K562 (cell line): ENCODE measurements at regions not wholly inside any gene's neighbourhood (a gene's known extent, or its start where the extent isn't known, plus 50 kb on each side); places are given as distances from the start of the nearest gene placed in this dataset.
"Not testable (repeated sequence)": the region's sequence is repeated elsewhere in the genome, so short reads cannot be mapped to it uniquely, and the experiment has no call there.

Source experiments
- ATAC-seq: fragments of 200-7000 bp; cut with Tn5 transposase; 3 replicates; pipeline ENCODE4 v1.9.1; 2020; ENCODE audit warnings: moderate library complexity
- BruUV-seq: library from RNA; stranded (reverse); fragments of 400-500 nt; replicated peaks from 2 replicates; lab custom pipeline; 2021; lab: Mats Ljungman, UMichigan
- CTCF ChIA-PET: fragments of 300-600 bp; formaldehyde crosslinking; extraction: SDS; loops from one replicate; lab custom pipeline; 2021; ENCODE audit warnings: low intra/inter-chr PET ratio; lab: Yijun Ruan, JAX
- POLR2A ChIA-PET: fragments of 300-600, 350-650 bp; sonication (Branson Sonifier 250); formaldehyde crosslinking; extraction: SDS; loops from one replicate; lab custom pipeline; 2021; ENCODE audit warnings: antibody characterized with exemption, inconsistent platforms; lab: Yijun Ruan, JAX
- DNase-seq, 4 experiments: peaks; one replicate each; pipeline versions ENCODE4 v3.0.0 to v3.0.0-alpha.2; 2011 to 2018; ENCODE audit warnings: low spot score in 3 of 4, mixed read lengths in 3 of 4; ENCODE audit errors: extremely low read depth in 1 of 4
- FAIRE-seq: peaks from 2 replicates; lab custom pipeline; 2011; peaks lifted over from hg19 to GRCh38; lab: Jason Lieb, UNC
- H2AFZ ChIP-seq: 2 replicates; pipeline ENCODE4 v1.6.0; 2011; ENCODE audit warnings: low read depth, low read length, control low read depth, inconsistent platforms
- H3K27ac ChIP-seq: fragments of 200-600 bp; 3 replicates; pipeline ENCODE4 v1.8.0; 2011; ENCODE audit warnings: low read depth, mild to moderate bottlenecking, control low read depth, inconsistent platforms, low read length, moderate library complexity, mixed read lengths; ENCODE audit errors: extremely low read depth
- H3K27me3 ChIP-seq, 2 experiments: fragments of 300-600 bp in 1 of 2; 2 replicates in 1 of 2; 3 replicates in 1 of 2; pipeline versions ENCODE4 v1.6.0 to v1.8.0; 2011; ENCODE audit warnings: inconsistent platforms in 2 of 2, low read length in 2 of 2, mild to moderate bottlenecking in 1 of 2, mixed read lengths in 1 of 2, moderate library complexity in 1 of 2; ENCODE audit not compliant: control insufficient read depth in 2 of 2, insufficient read depth in 2 of 2
- H3K36me3 ChIP-seq: fragments of 300-600 bp; 3 replicates; pipeline ENCODE4 v1.8.0; 2011; ENCODE audit warnings: mild to moderate bottlenecking, low read length, inconsistent platforms; ENCODE audit not compliant: control insufficient read depth, insufficient read depth
- H3K4me1 ChIP-seq, 2 experiments: fragments of 200-600 bp in 1 of 2; replicated peaks in 1 of 2; 2 replicates in 1 of 2; 3 replicates in 1 of 2; pipeline versions ENCODE4 v1.5.1 to v1.8.0; 2011; ENCODE audit warnings: inconsistent platforms in 2 of 2, low read length in 2 of 2, mild to moderate bottlenecking in 1 of 2, mixed read lengths in 1 of 2, moderate library complexity in 1 of 2; ENCODE audit not compliant: control insufficient read depth in 2 of 2, insufficient read depth in 2 of 2
- H3K4me2 ChIP-seq: 2 replicates; pipeline ENCODE4 v1.6.1; 2011; ENCODE audit warnings: low read length, control low read depth, inconsistent platforms, mixed read lengths; ENCODE audit not compliant: insufficient read depth
- H3K4me3 ChIP-seq: fragments of 200-600 bp; sonication (generic), shearing (Covaris generic); 2 replicates; pipeline ENCODE4 v1.5.1; 2016; ENCODE audit warnings: control low read depth, inconsistent platforms
- H3K79me2 ChIP-seq: fragments of 200-600 bp; 3 replicates; pipeline ENCODE4 v1.8.0; 2011; ENCODE audit warnings: low read length, inconsistent platforms; ENCODE audit not compliant: control insufficient read depth, insufficient read depth
- H3K9ac ChIP-seq, 2 experiments: 2 replicates each; pipeline versions ENCODE4 v1.6.0 to v1.6.1; 2011; ENCODE audit warnings: low read depth in 2 of 2, low read length in 2 of 2, control low read depth in 1 of 2, inconsistent platforms in 1 of 2, mild to moderate bottlenecking in 1 of 2, mixed read lengths in 1 of 2; ENCODE audit not compliant: insufficient read depth in 1 of 2
- H3K9me1 ChIP-seq: one replicate; pipeline ENCODE4 v1.6.0; 2011; ENCODE audit warnings: inconsistent platforms, mild to moderate bottlenecking, low read length, moderate library complexity; ENCODE audit not compliant: control insufficient read depth, insufficient read depth
- H3K9me3 ChIP-seq: replicated peaks from 2 replicates; pipeline ENCODE4 v1.5.1; 2011; ENCODE audit warnings: low read depth, low read length, inconsistent platforms; ENCODE audit not compliant: control insufficient read depth, insufficient read depth
- H4K20me1 ChIP-seq: replicated peaks from 2 replicates; pipeline ENCODE4 v1.6.1; 2011; ENCODE audit warnings: low read length, inconsistent platforms, mixed read lengths; ENCODE audit not compliant: control insufficient read depth, insufficient read depth
- C11orf30 ChIP-seq: fragments of 450-650 bp; IDR thresholded peaks from 2 replicates; pipeline ENCODE4 v1.6.1; 2016; ENCODE audit warnings: low read depth, mild to moderate bottlenecking
- CTBP1 ChIP-seq: fragments of 450-650 bp; IDR thresholded peaks from 2 replicates; pipeline ENCODE4 v1.6.1; 2016; ENCODE audit warnings: borderline replicate concordance
- DMBX1 ChIP-seq: fragments of 250-450 bp; sonication (Bioruptor Pico); IDR thresholded peaks from 2 replicates; pipeline ENCODE4 v1.8.0; 2022; ENCODE audit warnings: inconsistent platforms, mild to moderate bottlenecking, moderate library complexity, borderline replicate concordance
- FOXK2 ChIP-seq, 2 experiments: fragments of 450-650 bp; IDR thresholded peaks in 1 of 2; conservative IDR thresholded peaks in 1 of 2; 2 replicates each; pipeline ENCODE4 v1.6.1; 2016; ENCODE audit warnings: low read depth in 2 of 2, mild to moderate bottlenecking in 1 of 2
- KDM1A ChIP-seq, 2 experiments: fragments of 450-650 bp; IDR thresholded peaks; 2 replicates each; pipeline ENCODE4 v1.6.1; 2016; ENCODE audit warnings: mild to moderate bottlenecking in 2 of 2
- MYC ChIP-seq, 2 experiments: fragments of 250-450 bp in 1 of 2; sonication (Bioruptor Pico) in 1 of 2; IDR thresholded peaks; 2 replicates each; pipeline versions ENCODE4 v1.5.1 to v1.6.1; 2012 to 2021; ENCODE audit warnings: low read depth in 2 of 2, borderline replicate concordance in 1 of 2, improper control_type of control experiment in 1 of 2, low read length in 1 of 2, mild to moderate bottlenecking in 1 of 2, moderate library complexity in 1 of 2
- POLR2A ChIP-seq: fragments of 450-650 bp; conservative IDR thresholded peaks from 2 replicates; pipeline ENCODE4 v1.6.1; 2016
- RNF2 ChIP-seq: sonication (generic); IDR thresholded peaks from 2 replicates; pipeline ENCODE4 v1.6.1; 2016
- SMARCE1 ChIP-seq: fragments of 450-650 bp; IDR thresholded peaks from 2 replicates; pipeline ENCODE4 v1.7.1; 2016; ENCODE audit warnings: mild to moderate bottlenecking
- TEAD1 ChIP-seq, 2 experiments: fragments of 450-650 bp in 1 of 2; sonication (generic) in 1 of 2; formaldehyde crosslinking; IDR thresholded peaks; 2 replicates each; pipeline versions ENCODE4 v1.4.0 to v1.8.0; 2020 to 2022; ENCODE audit warnings: mild to moderate bottlenecking in 2 of 2, missing genetic modification reagents in 1 of 2
- ZNF354B ChIP-seq: fragments of 250-450 bp; sonication (Bioruptor Pico); IDR thresholded peaks from 2 replicates; pipeline ENCODE4 v1.4.0; 2020
- WGBS: fragments of 100-300 bp; shearing (Covaris generic); methylation state at CpG from one replicate; pipeline ENCODE4 v1.1.6; 2016; ENCODE audit warnings: low coverage, mixed read lengths; ENCODE audit not compliant: insufficient coverage; ENCODE audit errors: missing lambda C conversion rate; 5-methylcytosine and 5-hydroxymethylcytosine counted together
- in situ Hi-C: fragments of 300-500 bp; cut with MboI; formaldehyde crosslinking; loops from 4 replicates; pipeline ENCODE4 v1.15.0; 2018; ENCODE audit warnings: inconsistent platforms, mixed read lengths
- intact Hi-C: fragments of 100-400 bp; cut with micrococcal nuclease; formaldehyde crosslinking; loops from 2 replicates; pipeline ENCODE4 v1.14.2; 2022
- TF ChIP-seq, protein P1 (sequence below): IDR thresholded peaks from 2 replicates; pipeline ENCODE4 v1.6.1; 2016; ENCODE audit warnings: missing genetic modification characterization, missing compliant biosample characterization
- TF ChIP-seq, protein P2 (sequence below): fragments of 450-650 bp; conservative IDR thresholded peaks from 2 replicates; pipeline ENCODE4 v1.6.1; 2016; ENCODE audit warnings: missing genetic modification characterization, low read depth, mild to moderate bottlenecking, missing compliant biosample characterization, moderate library complexity
- TF ChIP-seq, protein P3 (sequence below), 2 experiments: fragments of 450-650 bp; IDR thresholded peaks; 2 replicates each; pipeline ENCODE4 v1.6.1; 2016

DNA sequence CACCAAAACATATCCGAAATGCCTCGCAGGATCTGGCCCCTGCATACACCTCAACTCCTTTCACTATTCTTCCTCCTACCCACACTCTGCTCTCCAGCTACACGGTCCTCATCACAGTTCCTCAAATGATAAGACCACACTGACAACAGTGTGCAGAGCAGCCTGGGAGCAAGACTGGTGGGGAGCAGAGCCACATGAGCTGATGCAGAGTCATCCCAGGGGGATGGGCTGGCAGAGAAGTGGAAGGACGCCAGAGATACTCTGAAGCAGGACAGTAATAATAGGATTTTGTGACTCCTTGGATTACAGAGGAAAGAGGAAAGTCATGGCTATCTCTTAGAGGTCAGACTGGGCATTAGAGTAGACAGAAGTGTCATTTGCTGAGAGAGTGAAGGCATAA is 167.2 kb downstream of the AVL9 start:
- POLR2A ChIA-PET; H4K20me1 ChIP-seq; H3K27me3 ChIP-seq; H3K9me3 ChIP-seq; H3K36me3 ChIP-seq; H3K9me1 ChIP-seq; H3K4me3 ChIP-seq; CTCF ChIA-PET; in situ Hi-C loops; H3K79me2 ChIP-seq; BruUV-seq; TF ChIP-seq MYC (CRISPR knock-in tag; IDR thresholded peaks at IDR 0.05; ENCODE audit: borderline replicate concordance, low read depth): not testable (repeated sequence)
- FAIRE-seq (peak; percentile 100), ATAC-seq (peak; percentile 90), DNase-seq (peak in 1 of 4 experiments; percentile 82)
- H3K4me2 ChIP-seq, result peak overlapping the region; percentile 58
- intact Hi-C loops, result loop anchor here (10.0 kb wide), 1 partner anchor 168 kb away; the partner anchor contains the start of genes AVL9 and LSM5
- H3K27ac ChIP-seq, result peak overlapping the region; percentile 94
- 0% methylated on average over 1 of the region's 4 CpGs for WGBS
- peaks cover 4 to 42% of the 10 kb centered on the region in 2 experiments for H3K4me1 ChIP-seq
- peak overlapping the region in 1 of 2 experiments; percentile 75; a peak in 2 of 4 replicates for H3K9ac ChIP-seq
- peak overlapping the region; percentile 55; the same call in 1 of the 2 replicates for H2AFZ ChIP-seq
- TF ChIP-seq KDM1A (IDR thresholded peaks at IDR 0.05) (0 out of 4 replicates have a peak, but pooled peaks of 1 of the 2 experiments have one; percentile 26), C11orf30 (peak; percentile 73), FOXK2 (conservative IDR thresholded peaks at IDR 0.05 in 1 of 2, IDR thresholded peaks at IDR 0.05 in 1 of 2; ENCODE audit: low read depth in 2 of 2) (0 out of 4 replicates have a peak, but pooled peaks of 1 of the 2 experiments have one; percentile 34), POLR2A (peak; percentile 66), SMARCE1 (peak; percentile 35; the same call in 1 of the 2 replicates), DMBX1 (CRISPR knock-in tag) (peak; percentile 72), ZNF354B (CRISPR knock-in tag) (0 out of 2 replicates have a peak, but pooled peaks have one; percentile 25), CTBP1 (peak; percentile 60; the same call in 1 of the 2 replicates), RNF2 (peak; percentile 60; the same call in 1 of the 2 replicates), TEAD1 (CRISPR knock-in tag; IDR thresholded peaks at IDR 0.05) (0 out of 4 replicates have a peak, but pooled peaks of 1 of the 2 experiments have one; percentile 34), MYC (IDR thresholded peaks at IDR 0.05; ENCODE audit: low read depth, low read length) (peak; percentile 30; the same call in 1 of the 2 replicates)
- TF ChIP-seq, protein P1, sequence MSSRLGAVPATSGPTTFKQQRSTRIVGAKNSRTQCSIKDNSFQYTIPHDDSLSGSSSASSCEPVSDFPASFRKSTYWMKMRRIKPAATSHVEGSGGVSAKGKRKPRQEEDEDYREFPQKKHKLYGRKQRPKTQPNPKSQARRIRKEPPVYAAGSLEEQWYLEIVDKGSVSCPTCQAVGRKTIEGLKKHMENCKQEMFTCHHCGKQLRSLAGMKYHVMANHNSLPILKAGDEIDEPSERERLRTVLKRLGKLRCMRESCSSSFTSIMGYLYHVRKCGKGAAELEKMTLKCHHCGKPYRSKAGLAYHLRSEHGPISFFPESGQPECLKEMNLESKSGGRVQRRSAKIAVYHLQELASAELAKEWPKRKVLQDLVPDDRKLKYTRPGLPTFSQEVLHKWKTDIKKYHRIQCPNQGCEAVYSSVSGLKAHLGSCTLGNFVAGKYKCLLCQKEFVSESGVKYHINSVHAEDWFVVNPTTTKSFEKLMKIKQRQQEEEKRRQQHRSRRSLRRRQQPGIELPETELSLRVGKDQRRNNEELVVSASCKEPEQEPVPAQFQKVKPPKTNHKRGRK (tag), result 0 out of 2 replicates have a peak, but pooled peaks have one; percentile 23
- TF ChIP-seq, protein P2, sequence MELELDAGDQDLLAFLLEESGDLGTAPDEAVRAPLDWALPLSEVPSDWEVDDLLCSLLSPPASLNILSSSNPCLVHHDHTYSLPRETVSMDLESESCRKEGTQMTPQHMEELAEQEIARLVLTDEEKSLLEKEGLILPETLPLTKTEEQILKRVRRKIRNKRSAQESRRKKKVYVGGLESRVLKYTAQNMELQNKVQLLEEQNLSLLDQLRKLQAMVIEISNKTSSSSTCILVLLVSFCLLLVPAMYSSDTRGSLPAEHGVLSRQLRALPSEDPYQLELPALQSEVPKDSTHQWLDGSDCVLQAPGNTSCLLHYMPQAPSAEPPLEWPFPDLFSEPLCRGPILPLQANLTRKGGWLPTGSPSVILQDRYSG (tag), result peak; percentile 51; the same call in 1 of the 2 replicates
- TF ChIP-seq, protein P3, sequence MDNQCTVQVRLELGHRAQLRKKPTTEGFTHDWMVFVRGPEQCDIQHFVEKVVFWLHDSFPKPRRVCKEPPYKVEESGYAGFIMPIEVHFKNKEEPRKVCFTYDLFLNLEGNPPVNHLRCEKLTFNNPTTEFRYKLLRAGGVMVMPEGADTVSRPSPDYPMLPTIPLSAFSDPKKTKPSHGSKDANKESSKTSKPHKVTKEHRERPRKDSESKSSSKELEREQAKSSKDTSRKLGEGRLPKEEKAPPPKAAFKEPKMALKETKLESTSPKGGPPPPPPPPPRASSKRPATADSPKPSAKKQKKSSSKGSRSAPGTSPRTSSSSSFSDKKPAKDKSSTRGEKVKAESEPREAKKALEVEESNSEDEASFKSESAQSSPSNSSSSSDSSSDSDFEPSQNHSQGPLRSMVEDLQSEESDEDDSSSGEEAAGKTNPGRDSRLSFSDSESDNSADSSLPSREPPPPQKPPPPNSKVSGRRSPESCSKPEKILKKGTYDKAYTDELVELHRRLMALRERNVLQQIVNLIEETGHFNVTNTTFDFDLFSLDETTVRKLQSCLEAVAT (IDR thresholded peaks at IDR 0.05), result 0 out of 4 replicates have a peak, but pooled peaks of 1 of the 2 experiments have one; percentile 12
